ENCODE measurements at regions not wholly inside any gene's neighbourhood (a gene's known extent, or its start where the extent isn't known, plus 50 kb on each side); places are given as distances from the start of the nearest gene placed in this dataset.

GRCh38 chr5:114152656-114153360 is 209.1 kb upstream of the KCNN2 start:
- TF ChIP-seq CTCF (IDR thresholded peaks at IDR 0.05): no peak
- TF ChIP-seq POLR2A (IDR thresholded peaks at IDR 0.05): no peak
